ENCODE measurements at regions not wholly inside any gene's neighbourhood (a gene's known extent, or its start where the extent isn't known, plus 50 kb on each side); places are given as distances from the start of the nearest gene placed in this dataset.
"Not testable (repeated sequence)": the region's sequence is repeated elsewhere in the genome, so short reads cannot be mapped to it uniquely, and the experiment has no call there.

- no peaks in the 10 kb centered on the region for H3K36me3 Mint-ChIP-seq
- H3K4me3 Mint-ChIP-seq, result no peak overlapping the region
- no peak overlapping the region for H3K27ac Mint-ChIP-seq
- no peaks in the 10 kb centered on the region for H3K27me3 Mint-ChIP-seq
- peaks cover 0 to 4% of the 10 kb centered on the region in 2 donors for H3K9me3 Mint-ChIP-seq
- ATAC-seq (replicated peaks) (no peak), DNase-seq (no peak)
- H3K4me1 Mint-ChIP-seq, result no peaks in the 10 kb centered on the region
These were observed 126.1 kb upstream of the SLC5A12 start for GRCh38 chr11:26847977-26848376.

GRCh38 chr11:26849036-26849435 lies 127.2 kb upstream of the SLC5A12 start:
- no peak for ATAC-seq (replicated peaks)
- Mint-ChIP-seq H3K9me3 (peaks cover 0 to 4% of the 10 kb centered on the region in 2 donors), H3K4me1 (no peaks in the 10 kb centered on the region), H3K27me3 (no peaks in the 10 kb centered on the region), H3K4me3 (no peak overlapping the region), H3K27ac (no peak overlapping the region), H3K36me3 (no peaks in the 10 kb centered on the region)
- DNase-seq, result no peak

DNA sequence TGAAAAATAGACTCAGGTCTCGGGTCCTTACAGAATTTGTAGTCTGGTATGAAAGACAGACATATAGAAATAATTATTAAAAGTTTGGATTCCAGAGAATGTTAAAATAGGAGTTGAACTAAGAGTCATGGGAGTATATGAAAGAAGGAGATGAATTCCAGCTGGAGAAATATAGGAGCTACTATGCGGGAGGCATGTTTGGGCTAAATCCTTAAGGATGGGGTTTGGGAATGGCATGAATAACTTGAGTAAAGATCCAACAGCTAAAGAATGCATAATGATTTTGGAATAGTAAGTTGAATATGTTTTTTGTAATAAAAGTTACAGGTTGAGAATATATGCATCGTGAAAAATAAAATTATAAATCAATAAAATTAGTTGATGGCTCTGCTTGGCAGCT lies 129.4 kb upstream of the SLC5A12 start:
- Mint-ChIP-seq H3K4me1 (no peaks in the 10 kb centered on the region), H3K27me3 (no peaks in the 10 kb centered on the region), H3K27ac (no peak overlapping the region), H3K9me3 (peaks cover 0 to 4% of the 10 kb centered on the region in 2 donors), H3K36me3 (no peaks in the 10 kb centered on the region), H3K4me3 (no peak overlapping the region)
- ATAC-seq (replicated peaks), result no peak
- no peak for DNase-seq

GRCh38 chr11:26851696-26852095 lies 129.8 kb upstream of the SLC5A12 start:
- Mint-ChIP-seq H3K4me3 (no peak overlapping the region), H3K27me3 (no peaks in the 10 kb centered on the region), H3K4me1 (no peaks in the 10 kb centered on the region), H3K36me3 (no peaks in the 10 kb centered on the region), H3K27ac (no peak overlapping the region), H3K9me3 (peaks cover 0 to 4% of the 10 kb centered on the region in 2 donors)
- no peak for ATAC-seq (replicated peaks)
- DNase-seq, result no peak

GRCh38 chr11:26858098-26858497 lies 135.8 kb upstream of the FIBIN start:
- DNase-seq (no peak), ATAC-seq (replicated peaks) (no peak)
- no peak overlapping the region for H3K27ac Mint-ChIP-seq
- H3K36me3 Mint-ChIP-seq, result no peaks in the 10 kb centered on the region
- no peaks in the 10 kb centered on the region for H3K4me1 Mint-ChIP-seq
- H3K4me3 Mint-ChIP-seq, result no peak overlapping the region
- H3K9me3 Mint-ChIP-seq, result no peaks in the 10 kb centered on the region
- H3K27me3 Mint-ChIP-seq, result no peaks in the 10 kb centered on the region

DNA sequence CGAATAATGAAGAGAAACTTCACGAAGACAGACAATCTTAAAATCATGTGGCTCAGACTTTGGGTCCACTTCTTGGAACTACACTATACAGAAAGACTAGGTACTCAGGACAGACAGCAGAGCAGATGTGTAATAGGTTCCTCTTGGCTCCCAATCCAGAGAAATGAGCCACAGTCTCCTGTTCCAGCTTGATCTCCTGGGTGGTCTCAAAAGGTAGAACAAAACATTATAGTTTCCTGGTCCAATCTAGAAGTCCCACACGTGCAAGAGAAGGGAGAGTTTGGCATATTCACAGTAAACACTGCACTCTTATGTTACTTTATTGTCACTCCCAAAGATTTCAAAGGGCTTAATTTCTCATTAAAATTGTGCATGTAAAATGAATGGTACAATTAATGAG lies 134.5 kb upstream of the FIBIN start:
- Mint-ChIP-seq H3K27ac (no peak overlapping the region), H3K36me3 (no peaks in the 10 kb centered on the region), H3K4me1 (no peaks in the 10 kb centered on the region), H3K9me3 (peaks cover 0 to 3% of the 10 kb centered on the region in 2 donors), H3K4me3 (no peak overlapping the region), H3K27me3 (no peaks in the 10 kb centered on the region)
- ATAC-seq (replicated peaks) (no peak), DNase-seq (no peak)

DNA sequence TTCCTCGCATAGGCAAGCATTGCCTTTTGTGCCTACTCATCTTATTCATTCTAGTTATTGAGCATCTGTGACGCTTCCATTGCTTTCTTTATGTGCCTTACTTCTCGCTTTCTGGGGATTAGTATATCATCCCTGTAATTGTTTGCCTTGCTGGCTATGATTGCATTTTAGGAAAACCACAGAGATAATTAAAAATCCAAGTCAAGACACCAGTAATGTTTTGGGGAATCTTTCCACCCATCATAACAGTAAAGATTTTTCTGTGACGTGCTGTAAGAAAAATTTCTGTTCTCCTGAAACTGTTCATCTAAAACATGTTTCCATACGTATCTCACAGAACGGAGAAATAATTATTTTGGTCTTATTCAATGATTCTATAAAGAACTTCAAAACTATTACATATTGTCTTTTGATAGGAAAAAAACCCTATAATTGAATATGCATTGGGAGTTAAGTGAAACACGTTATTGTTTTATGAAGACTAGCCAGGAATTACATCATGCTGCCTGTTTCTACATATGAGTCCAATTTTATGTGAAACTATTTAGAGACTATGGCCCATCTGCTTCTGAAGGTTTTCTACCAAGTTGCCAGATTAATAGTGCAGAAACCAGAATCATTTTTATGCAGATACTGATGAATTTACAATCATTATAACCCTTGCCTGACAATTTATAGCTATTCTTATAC lies 133.7 kb upstream of the FIBIN start:
- H3K4me3 Mint-ChIP-seq, result no peak overlapping the region
- ATAC-seq (replicated peaks) (no peak), DNase-seq (no peak)
- no peaks in the 10 kb centered on the region for H3K4me1 Mint-ChIP-seq
- no peaks in the 10 kb centered on the region for H3K36me3 Mint-ChIP-seq
- peaks cover 0 to 3% of the 10 kb centered on the region in 2 donors for H3K9me3 Mint-ChIP-seq
- no peaks in the 10 kb centered on the region for H3K27me3 Mint-ChIP-seq
- H3K27ac Mint-ChIP-seq, result no peak overlapping the region

- H3K9me3 Mint-ChIP-seq, result peaks cover 0 to 3% of the 10 kb centered on the region in 2 donors
- no peaks in the 10 kb centered on the region for H3K36me3 Mint-ChIP-seq
- H3K27ac Mint-ChIP-seq, result no peak overlapping the region
- H3K27me3 Mint-ChIP-seq, result no peaks in the 10 kb centered on the region
- H3K4me3 Mint-ChIP-seq, result no peak overlapping the region
- H3K4me1 Mint-ChIP-seq, result no peaks in the 10 kb centered on the region
- DNase-seq (no peak), ATAC-seq (replicated peaks) (no peak)
These were observed 133.0 kb upstream of the FIBIN start for GRCh38 chr11:26860895-26861294.

- Mint-ChIP-seq H3K4me3 (no peak overlapping the region), H3K27me3 (no peaks in the 10 kb centered on the region), H3K27ac (no peak overlapping the region), H3K4me1 (no peaks in the 10 kb centered on the region), H3K36me3 (no peaks in the 10 kb centered on the region), H3K9me3 (peaks cover 0 to 6% of the 10 kb centered on the region in 2 donors)
- no peak for DNase-seq
- ATAC-seq (replicated peaks), result no peak
These were observed 131.1 kb upstream of the FIBIN start for GRCh38 chr11:26862801-26863200.

GRCh38 chr11:26865703-26866102 lies 128.2 kb upstream of the FIBIN start:
- Mint-ChIP-seq H3K9me3 (peaks cover 3 to 12% of the 10 kb centered on the region in 2 donors), H3K36me3 (no peaks in the 10 kb centered on the region), H3K4me1 (no peaks in the 10 kb centered on the region), H3K27me3 (no peaks in the 10 kb centered on the region), H3K27ac (no peak overlapping the region), H3K4me3 (no peak overlapping the region)
- no peak for DNase-seq
- no peak for ATAC-seq (replicated peaks)

- no peaks in the 10 kb centered on the region for H3K27me3 Mint-ChIP-seq
- no peak overlapping the region for H3K27ac Mint-ChIP-seq
- peaks cover 3 to 15% of the 10 kb centered on the region in 2 donors for H3K9me3 Mint-ChIP-seq
- DNase-seq (no peak), ATAC-seq (replicated peaks) (no peak)
- H3K4me1 Mint-ChIP-seq, result no peaks in the 10 kb centered on the region
- H3K4me3 Mint-ChIP-seq, result no peak overlapping the region
- no peaks in the 10 kb centered on the region for H3K36me3 Mint-ChIP-seq
These were observed 126.6 kb upstream of the FIBIN start for GRCh38 chr11:26867286-26867685.

DNA sequence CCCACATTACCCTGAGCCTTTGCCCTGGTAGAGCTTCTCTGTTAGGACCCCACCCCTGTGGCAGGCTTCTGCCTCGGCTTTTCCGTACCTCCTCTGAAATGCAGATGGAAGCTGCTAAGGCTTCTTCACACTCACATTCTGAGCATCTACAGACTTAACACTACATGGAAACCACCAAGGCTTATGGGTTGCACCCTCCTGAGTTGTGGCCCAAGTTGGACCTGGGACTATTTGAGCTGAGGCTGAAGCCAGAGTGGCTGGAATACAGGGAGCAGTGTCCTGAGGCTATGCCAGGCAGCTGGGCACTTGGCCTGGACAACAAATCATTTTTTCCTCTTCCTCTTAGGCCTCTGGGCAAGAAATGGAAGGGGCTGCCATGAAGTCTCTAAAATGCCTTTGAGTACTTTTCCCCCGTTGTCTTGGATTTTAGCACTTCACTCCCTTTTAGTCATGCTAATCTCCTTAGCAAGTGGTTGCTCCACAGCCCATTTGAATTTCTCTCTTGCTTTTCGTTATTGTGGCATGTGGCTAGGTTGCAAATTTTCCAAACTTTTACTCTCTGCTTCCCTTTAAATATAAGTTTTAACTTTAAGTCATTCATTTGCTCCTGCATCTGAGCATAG lies 114.8 kb upstream of the FIBIN start:
- ATAC-seq (replicated peaks), result no peak
- no peak overlapping the region for H3K27ac Mint-ChIP-seq
- no peaks in the 10 kb centered on the region for H3K36me3 Mint-ChIP-seq
- no peaks in the 10 kb centered on the region for H3K27me3 Mint-ChIP-seq
- no peak for DNase-seq
- no peaks in the 10 kb centered on the region for H3K4me1 Mint-ChIP-seq
- no peak overlapping the region for H3K4me3 Mint-ChIP-seq
- peaks cover 14 to 17% of the 10 kb centered on the region in 2 donors for H3K9me3 Mint-ChIP-seq

- H3K4me1 Mint-ChIP-seq, result not testable (repeated sequence)
- peaks cover 12 to 20% of the 10 kb centered on the region in 2 donors for H3K9me3 Mint-ChIP-seq
These were observed 111.5 kb upstream of the FIBIN start for GRCh38 chr11:26882363-26882880.

DNA sequence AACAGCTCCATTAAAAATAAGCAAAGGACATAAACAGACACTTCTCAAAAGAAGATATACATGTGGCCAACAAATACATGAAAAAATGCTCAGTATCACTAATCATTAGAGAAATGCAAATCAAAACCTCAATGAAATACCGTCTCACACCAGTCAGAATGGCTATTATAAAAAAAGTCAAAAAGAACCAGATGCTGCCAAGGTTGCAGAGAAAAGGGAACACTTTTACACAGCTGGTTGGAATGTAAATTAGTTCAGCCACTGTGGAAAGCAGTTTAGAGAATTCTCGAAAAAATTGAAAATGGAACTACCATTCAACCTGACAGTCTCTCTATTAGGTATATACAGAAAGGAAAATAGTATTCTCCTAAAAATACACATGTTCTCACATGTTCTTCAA lies 102.4 kb upstream of the FIBIN start:
- Mint-ChIP-seq H3K36me3 (peaks cover 0 to 3% of the 10 kb centered on the region in 2 donors), H3K27me3 (no peaks in the 10 kb centered on the region)

More at GRCh38 chr11:26882363-26882880, 111.5 kb upstream of the FIBIN start:
- not testable (repeated sequence) for H3K4me3 Mint-ChIP-seq; ATAC-seq (replicated peaks); H3K27ac Mint-ChIP-seq; H3K36me3 Mint-ChIP-seq; DNase-seq; H3K27me3 Mint-ChIP-seq

DNA sequence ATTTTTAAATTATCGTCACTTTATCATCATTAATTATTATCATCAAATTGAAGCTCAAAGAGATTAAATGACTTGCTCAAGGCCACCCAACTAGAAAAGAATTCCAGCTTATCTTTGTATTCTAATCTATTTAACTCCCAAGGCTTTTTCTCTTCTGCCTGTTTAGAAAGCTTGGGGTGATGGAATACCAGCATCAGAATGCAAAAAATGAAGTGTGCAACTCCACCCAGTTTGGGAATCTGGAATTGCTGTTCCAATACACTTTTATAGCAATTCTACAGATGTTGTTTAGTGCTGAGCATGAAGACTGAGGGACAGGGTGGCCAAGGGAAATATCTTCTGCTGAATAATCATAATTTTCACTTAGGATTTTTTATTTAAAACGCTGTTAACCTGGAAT lies 97.2 kb upstream of the FIBIN start:
- Mint-ChIP-seq H3K36me3 (peaks cover 0 to 3% of the 10 kb centered on the region in 2 donors), H3K9me3 (peaks cover 11 to 12% of the 10 kb centered on the region in 2 donors), H3K4me3 (no peak overlapping the region), H3K4me1 (no peaks in the 10 kb centered on the region), H3K27ac (no peak overlapping the region), H3K27me3 (no peaks in the 10 kb centered on the region)
- ATAC-seq (replicated peaks) (no peak), DNase-seq (no peak)

More for the DNA sequence above, 102.4 kb upstream of the FIBIN start:
- H3K4me1 Mint-ChIP-seq, result no peaks in the 10 kb centered on the region
- peaks cover 16 to 21% of the 10 kb centered on the region in 2 donors for H3K9me3 Mint-ChIP-seq
- ATAC-seq (replicated peaks) (no peak), DNase-seq (no peak)
- no peak overlapping the region for H3K27ac Mint-ChIP-seq
- H3K4me3 Mint-ChIP-seq, result no peak overlapping the region
